Loucy (cell line): ENCODE measurements at regions not wholly inside any gene's neighbourhood (a gene's known extent, or its start where the extent isn't known, plus 50 kb on each side); places are given as distances from the start of the nearest gene placed in this dataset.

Experiments used
- EZH2phosphoT487 ChIP-seq: fragments of 200-600 bp; IDR thresholded peaks from 2 replicates; pipeline ENCODE4 v1.6.1; 2018; ENCODE audit warnings: antibody characterized with exemption, mild to moderate bottlenecking, moderate library complexity, borderline replicate concordance
- TF ChIP-seq, protein P1 (sequence below): fragments of 200-600 bp; sonication (generic); conservative IDR thresholded peaks from 2 replicates; pipeline ENCODE4 v1.5.1; 2014; ENCODE audit warnings: mild to moderate bottlenecking, antibody characterized with exemption, low read length

DNA sequence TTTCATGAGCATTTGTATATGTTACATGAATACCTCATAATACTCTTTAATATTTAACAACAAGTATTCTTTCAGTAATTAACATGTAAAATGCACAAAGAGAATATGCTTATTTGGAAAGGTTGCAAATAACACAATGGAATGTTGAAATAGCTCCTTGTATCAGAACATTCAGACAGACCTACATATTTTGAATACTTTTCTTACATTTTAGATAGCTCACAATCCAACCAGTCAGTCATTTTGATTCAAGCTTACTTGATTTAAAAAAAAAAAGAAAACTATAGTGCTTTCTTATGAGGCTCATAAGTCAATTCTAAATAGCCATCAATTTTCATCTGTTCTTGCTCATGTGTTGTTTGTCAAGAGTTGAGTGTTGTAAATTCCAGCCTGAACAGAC, 518.8 kb downstream of the ADGRL2 start:
- TF ChIP-seq, protein P1, sequence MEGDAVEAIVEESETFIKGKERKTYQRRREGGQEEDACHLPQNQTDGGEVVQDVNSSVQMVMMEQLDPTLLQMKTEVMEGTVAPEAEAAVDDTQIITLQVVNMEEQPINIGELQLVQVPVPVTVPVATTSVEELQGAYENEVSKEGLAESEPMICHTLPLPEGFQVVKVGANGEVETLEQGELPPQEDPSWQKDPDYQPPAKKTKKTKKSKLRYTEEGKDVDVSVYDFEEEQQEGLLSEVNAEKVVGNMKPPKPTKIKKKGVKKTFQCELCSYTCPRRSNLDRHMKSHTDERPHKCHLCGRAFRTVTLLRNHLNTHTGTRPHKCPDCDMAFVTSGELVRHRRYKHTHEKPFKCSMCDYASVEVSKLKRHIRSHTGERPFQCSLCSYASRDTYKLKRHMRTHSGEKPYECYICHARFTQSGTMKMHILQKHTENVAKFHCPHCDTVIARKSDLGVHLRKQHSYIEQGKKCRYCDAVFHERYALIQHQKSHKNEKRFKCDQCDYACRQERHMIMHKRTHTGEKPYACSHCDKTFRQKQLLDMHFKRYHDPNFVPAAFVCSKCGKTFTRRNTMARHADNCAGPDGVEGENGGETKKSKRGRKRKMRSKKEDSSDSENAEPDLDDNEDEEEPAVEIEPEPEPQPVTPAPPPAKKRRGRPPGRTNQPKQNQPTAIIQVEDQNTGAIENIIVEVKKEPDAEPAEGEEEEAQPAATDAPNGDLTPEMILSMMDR = no peak
- TF ChIP-seq EZH2phosphoT487 = no peak
